NCI-H128 (cell line): ENCODE measurements at regions not wholly inside any gene's neighbourhood (a gene's known extent, or its start where the extent isn't known, plus 50 kb on each side); places are given as distances from the start of the nearest gene placed in this dataset.

Experiments
- DNase-seq: peaks from one replicate; lab custom pipeline; 2025; ENCODE audit not compliant: unreplicated experiment; lab: John Stamatoyannopoulos, UW

DNA sequence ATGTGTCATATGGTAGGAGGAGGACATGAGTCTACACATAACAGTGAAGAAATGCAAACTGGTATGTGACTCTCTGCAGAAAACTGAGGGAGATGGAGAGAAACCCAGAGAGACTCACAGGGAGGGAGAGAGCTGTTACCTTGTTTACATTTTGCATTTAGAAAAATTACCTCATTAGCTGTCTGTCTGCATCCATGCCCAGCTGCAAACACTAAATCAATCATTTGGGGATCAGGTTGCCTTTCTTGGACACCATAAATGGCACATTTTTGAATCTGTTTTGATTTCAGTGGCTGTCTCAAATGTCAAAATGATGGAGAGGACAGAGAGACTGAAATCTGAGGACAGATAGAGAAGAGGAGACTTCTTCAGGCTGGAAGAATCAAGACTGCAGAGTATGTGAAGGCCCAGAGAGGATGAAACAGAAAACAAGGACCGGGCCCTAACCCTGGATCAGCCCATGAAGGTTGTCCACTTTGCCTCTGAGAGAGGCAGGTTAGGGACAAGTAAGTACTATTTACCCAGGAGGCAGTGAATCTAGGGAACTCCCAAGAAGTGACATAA is 92.2 kb downstream of the UNC5CL start:
- no peak for DNase-seq

DNA sequence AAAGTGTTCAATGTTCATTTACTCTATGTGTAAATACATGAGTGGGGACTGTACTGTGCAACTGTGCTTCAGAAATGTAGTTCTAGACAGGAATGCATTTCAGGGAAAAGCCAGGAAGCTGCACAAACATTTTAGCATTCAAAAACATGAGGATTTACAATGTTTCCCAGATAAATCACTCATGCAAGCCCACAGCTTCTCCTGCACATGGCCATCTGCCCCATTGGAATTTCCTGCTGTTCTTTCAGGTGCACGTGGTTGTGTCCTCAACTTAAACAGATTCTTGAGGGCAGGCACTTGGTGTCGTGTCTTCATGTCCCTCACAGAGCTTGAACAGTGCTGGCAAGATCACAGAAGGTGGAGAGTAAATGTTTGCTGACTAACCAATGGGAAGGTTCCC is 101.5 kb downstream of the UNC5CL start:
- DNase-seq, result no peak

GRCh38 chr6:40936818-40937251 is 102.2 kb downstream of the UNC5CL start:
- DNase-seq, result no peak

DNA sequence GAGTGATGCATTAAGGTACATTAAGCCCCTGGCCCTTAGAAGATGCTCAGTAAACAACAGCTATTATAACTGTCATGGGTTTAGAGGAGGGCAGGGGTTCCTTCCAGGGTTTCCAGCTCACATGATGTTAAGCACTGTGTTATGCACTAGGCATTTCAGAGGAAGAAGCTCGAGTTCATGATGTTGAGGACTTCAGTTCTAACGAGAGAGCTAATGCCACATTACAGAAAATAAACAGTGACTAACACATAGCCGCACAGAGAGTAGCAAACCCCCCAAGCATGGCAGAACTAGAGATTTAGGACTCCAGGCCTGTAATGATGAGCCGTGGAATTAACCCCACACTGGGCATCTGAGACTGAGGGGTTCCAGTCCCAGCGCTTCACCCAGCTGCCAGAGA is 105.2 kb downstream of the UNC5CL start:
- DNase-seq, result no peak

- DNase-seq, result no peak
Measured at GRCh38 chr6:40932953-40933352, 106.1 kb downstream of the UNC5CL start.

DNA sequence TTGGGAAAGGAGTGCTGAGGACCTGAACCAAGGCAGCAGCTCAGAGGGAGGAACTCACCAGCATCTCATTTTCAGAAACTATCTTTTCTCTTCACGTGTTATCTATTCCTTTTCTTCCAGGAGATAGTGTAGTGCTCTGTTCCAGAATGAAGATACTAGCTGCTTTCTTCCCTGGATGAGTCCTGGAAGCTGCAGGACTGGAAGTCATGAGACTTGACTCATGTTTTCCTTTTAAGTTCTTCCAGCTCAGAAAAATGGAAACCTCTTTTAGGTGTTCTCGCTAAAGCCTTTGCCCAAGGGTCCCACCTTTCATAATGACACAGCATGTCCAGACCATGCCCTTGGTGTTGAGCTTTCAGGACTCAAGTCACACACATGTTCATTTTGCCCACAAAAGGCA is 106.7 kb downstream of the UNC5CL start:
- DNase-seq, result no peak

DNA sequence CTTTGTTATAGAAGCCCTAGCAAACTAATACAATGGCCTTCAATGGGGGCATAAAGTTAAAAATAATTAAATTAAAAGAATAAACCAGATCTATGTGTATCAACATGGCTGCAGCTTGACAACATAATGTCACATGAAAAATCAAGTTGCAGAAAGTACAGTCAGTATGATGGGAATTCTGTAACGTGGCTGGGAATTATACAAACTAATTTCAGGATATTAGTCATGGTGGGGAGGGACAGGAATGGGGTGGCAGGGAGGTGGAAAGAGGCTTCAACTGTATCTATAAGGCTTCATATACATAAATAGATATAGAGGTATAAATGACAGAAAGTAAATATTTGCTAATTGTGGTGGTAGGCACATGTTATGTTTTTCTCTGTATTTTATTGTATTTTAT is 107.1 kb downstream of the UNC5CL start:
- DNase-seq, result no peak

GRCh38 chr6:40930555-40930954 is 108.5 kb downstream of the UNC5CL start:
- DNase-seq, result no peak

DNA sequence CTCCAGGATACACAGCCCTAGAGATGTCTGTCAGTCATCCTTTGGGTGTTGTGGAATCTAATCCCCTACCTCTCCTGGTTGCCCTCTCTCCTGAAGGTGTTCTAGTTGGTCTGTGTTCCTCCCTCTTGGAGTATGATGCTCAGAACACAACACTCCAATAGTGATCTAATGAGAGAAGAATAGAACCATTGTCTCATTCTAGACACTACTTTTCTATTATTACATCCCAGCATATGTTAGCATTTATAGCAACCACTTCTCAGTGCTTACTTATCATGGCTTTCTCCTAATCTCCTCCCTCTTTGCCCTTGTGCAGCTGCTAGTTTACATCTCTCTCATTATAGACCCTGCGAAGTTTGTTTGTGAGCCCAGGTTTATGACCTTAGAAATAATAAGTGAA is 109.0 kb downstream of the UNC5CL start:
- no peak for DNase-seq

DNA sequence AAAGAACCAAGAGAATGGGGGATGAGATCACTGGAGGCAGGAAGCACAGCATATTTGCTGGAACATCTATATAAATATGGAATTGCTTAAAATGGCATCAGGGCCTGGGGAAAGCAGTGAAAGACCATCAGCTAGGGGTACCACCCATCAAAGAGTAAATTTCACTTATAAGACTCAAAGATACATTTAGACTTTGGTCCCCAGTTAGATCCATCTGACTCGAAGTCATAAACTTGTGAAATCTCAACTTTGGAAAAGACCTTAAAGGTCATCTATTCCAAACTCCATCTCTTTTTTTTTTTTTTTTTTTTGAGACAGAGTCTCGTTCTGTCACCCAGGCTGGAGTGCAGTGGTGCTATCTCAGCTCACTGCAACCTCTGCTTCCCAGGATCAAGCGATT is 109.8 kb downstream of the UNC5CL start:
- DNase-seq, result no peak

GRCh38 chr6:40928763-40929162 is 110.3 kb downstream of the UNC5CL start:
- no peak for DNase-seq

DNA sequence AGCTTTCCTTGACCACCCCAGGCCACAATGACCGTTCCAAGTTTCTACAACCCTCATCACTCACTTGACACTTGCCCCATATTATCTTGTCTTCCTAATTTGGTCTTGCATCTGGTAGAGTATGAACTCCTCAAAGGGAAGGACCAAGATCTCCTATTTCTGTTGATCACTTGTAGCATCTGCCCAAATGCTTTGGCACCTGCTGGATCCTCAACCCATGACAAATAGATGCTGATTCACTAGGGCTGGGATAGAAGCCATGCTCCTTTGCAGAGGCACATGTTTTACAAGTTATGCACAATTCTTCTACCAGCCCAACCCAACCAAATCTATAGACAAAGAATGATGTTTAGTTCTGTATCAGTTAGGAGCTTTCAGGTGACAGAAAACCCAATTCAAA is 110.7 kb downstream of the UNC5CL start:
- DNase-seq, result no peak

GRCh38 chr6:40925341-40925740 is 113.7 kb downstream of the UNC5CL start:
- no peak for DNase-seq

DNA sequence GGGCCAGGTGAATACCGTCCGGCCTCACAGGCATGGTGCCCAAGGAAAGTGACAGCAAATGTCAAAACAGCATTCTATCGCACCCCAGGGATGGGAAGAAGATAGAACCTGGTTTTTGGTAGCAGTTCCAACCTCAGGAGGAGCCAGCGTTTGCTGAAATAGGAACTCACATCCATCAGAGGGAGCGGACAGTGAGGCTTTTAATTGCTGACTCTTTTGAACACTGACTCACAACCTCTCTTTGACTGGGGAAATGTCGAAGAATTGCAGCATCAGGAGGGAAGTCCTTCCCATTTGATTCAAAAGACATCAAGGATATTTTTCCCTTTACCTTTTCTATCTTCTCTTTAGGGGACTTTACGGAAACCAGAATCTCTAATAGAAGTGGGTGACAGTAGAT is 114.2 kb downstream of the UNC5CL start:
- no peak for DNase-seq

DNA sequence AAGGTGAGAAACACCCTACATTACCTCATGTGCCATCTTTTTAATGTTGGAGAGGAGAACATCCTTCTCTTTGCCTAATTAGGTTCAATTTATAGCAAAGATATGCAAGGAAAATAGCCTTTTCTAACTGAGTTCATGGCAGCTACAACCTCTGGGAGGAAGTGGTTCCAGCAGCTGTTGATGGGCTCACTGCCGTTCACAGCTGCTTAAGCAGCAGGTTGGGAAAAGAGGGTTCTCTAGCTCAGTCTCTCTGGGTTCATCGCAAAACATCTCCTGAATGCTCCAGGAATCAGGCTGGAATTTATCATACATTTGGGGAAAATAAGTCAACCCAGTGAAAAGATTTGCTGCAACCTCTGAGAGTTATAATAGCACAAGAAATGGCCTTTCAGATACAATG is 115.1 kb downstream of the UNC5CL start:
- no peak for DNase-seq

GRCh38 chr6:40923326-40923725 is 115.7 kb downstream of the UNC5CL start:
- no peak for DNase-seq

GRCh38 chr6:40922281-40922680 is 116.7 kb downstream of the UNC5CL start:
- DNase-seq, result no peak

- no peak for DNase-seq
Measured at GRCh38 chr6:40918040-40918651, 120.9 kb downstream of the UNC5CL start.

- DNase-seq, result no peak
Measured at GRCh38 chr6:40917603-40918002, 121.4 kb downstream of the UNC5CL start.

- no peak for DNase-seq
Measured at GRCh38 chr6:40916845-40917244, 122.2 kb downstream of the UNC5CL start.

- DNase-seq, result no peak
Measured at GRCh38 chr6:40915165-40915564, 123.9 kb downstream of the UNC5CL start.

DNA sequence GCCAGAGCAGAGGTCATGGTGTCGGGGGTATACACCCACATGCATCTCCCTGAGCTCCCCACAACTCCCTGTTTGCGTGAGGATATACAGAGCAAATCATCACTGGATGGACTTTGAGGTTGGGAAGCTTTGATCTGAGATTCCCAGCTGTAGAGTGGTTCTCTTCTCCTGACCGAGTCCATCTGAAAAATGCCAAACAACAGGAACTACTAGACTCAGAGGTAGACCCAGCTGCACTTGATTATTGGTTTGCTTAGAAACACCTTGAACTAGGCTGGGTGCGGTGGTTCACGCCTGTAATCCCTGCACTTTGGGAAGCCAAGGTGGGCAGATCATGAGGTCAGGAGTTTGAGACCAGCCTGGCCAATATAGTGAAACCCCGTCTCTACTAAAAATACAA is 125.0 kb downstream of the UNC5CL start:
- no peak for DNase-seq
